CD4-positive, alpha-beta memory T cell (primary cell): ENCODE measurements at regions not wholly inside any gene's neighbourhood (a gene's known extent, or its start where the extent isn't known, plus 50 kb on each side); places are given as distances from the start of the nearest gene placed in this dataset.
A peak's percentile ranks its signal among the peaks of the same experiment; 100 is the strongest.

ENCODE experiments used
- CTCF ChIA-PET: fragments of 350-600 bp; sonication (Branson Sonifier 250); formaldehyde crosslinking; loops from one replicate; lab custom pipeline; 2021; ENCODE audit warnings: inconsistent platforms; ENCODE audit not compliant: partially characterized antibody; lab: Charles Lee
- POLR2A ChIA-PET: fragments of 350-600 bp; sonication (Branson Sonifier 250); formaldehyde crosslinking; loops from one replicate; lab custom pipeline; 2021; ENCODE audit not compliant: partially characterized antibody; lab: Charles Lee
- DNase-seq, 5 donors: peaks; one replicate each; pipeline versions ENCODE4 v3.0.0 to v3.0.0-alpha.2; 2020 to 2022; ENCODE audit warnings: mixed read lengths in 1 of 5
- H3K27ac ChIP-seq: one replicate; pipeline ENCODE4 v1.7.0; 2013; ENCODE audit warnings: low read depth, low read length
- H3K27me3 ChIP-seq: 2 replicates; pipeline ENCODE4 v1.7.0; 2013; ENCODE audit warnings: mild to moderate bottlenecking, low read length, moderate library complexity; ENCODE audit not compliant: insufficient read depth
- H3K36me3 ChIP-seq: 2 replicates; pipeline ENCODE4 v1.7.0; 2013; ENCODE audit warnings: mild to moderate bottlenecking, low read length, moderate library complexity; ENCODE audit not compliant: insufficient read depth
- H3K4me1 ChIP-seq: 2 replicates; pipeline ENCODE4 v1.7.0; 2013; ENCODE audit warnings: mild to moderate bottlenecking, low read length, moderate library complexity; ENCODE audit not compliant: insufficient read depth
- H3K4me3 ChIP-seq, 2 donors: one replicate each; pipeline ENCODE4 v1.7.0; 2013; ENCODE audit warnings: low read length in 2 of 2, mild to moderate bottlenecking in 1 of 2
- H3K9me3 ChIP-seq, 2 donors: one replicate each; pipeline ENCODE4 v1.7.0; 2013; ENCODE audit warnings: low read length in 2 of 2, control low read depth in 1 of 2; ENCODE audit not compliant: control insufficient read depth in 1 of 2
- H3K27ac Mint-ChIP-seq, 7 donors: one replicate each; pipeline ENCODE4 v1.8.0; 2020 to 2021; ENCODE audit warnings: mixed read lengths in 7 of 7, mild to moderate bottlenecking in 6 of 7, inconsistent platforms in 3 of 7, moderate library complexity in 3 of 7
- H3K27me3 Mint-ChIP-seq, 2 donors: one replicate each; pipeline ENCODE4 v1.8.0; 2020 to 2021; ENCODE audit warnings: mixed read lengths in 2 of 2
- H3K36me3 Mint-ChIP-seq, 2 donors: one replicate each; pipeline ENCODE4 v1.8.0; 2020 to 2021; ENCODE audit warnings: mixed read lengths in 2 of 2, inconsistent platforms in 1 of 2, mild to moderate bottlenecking in 1 of 2
- H3K4me1 Mint-ChIP-seq, 4 donors: one replicate each; pipeline ENCODE4 v1.8.0; 2020 to 2021; ENCODE audit warnings: mixed read lengths in 4 of 4, mild to moderate bottlenecking in 1 of 4
- H3K4me3 Mint-ChIP-seq, 8 donors: one replicate each; pipeline ENCODE4 v1.8.0; 2020 to 2021; ENCODE audit warnings: mixed read lengths in 8 of 8, mild to moderate bottlenecking in 7 of 8, moderate library complexity in 6 of 8, inconsistent platforms in 3 of 8
- H3K9me3 Mint-ChIP-seq, 8 donors: one replicate each; pipeline ENCODE4 v1.8.0; 2020 to 2021; ENCODE audit warnings: mixed read lengths in 8 of 8, mild to moderate bottlenecking in 5 of 8, inconsistent platforms in 3 of 8, moderate library complexity in 1 of 8
- intact Hi-C: fragments of 100-400 bp; cut with micrococcal nuclease; formaldehyde crosslinking; loops from one replicate; pipeline ENCODE4 v1.15.1; 2023

DNA sequence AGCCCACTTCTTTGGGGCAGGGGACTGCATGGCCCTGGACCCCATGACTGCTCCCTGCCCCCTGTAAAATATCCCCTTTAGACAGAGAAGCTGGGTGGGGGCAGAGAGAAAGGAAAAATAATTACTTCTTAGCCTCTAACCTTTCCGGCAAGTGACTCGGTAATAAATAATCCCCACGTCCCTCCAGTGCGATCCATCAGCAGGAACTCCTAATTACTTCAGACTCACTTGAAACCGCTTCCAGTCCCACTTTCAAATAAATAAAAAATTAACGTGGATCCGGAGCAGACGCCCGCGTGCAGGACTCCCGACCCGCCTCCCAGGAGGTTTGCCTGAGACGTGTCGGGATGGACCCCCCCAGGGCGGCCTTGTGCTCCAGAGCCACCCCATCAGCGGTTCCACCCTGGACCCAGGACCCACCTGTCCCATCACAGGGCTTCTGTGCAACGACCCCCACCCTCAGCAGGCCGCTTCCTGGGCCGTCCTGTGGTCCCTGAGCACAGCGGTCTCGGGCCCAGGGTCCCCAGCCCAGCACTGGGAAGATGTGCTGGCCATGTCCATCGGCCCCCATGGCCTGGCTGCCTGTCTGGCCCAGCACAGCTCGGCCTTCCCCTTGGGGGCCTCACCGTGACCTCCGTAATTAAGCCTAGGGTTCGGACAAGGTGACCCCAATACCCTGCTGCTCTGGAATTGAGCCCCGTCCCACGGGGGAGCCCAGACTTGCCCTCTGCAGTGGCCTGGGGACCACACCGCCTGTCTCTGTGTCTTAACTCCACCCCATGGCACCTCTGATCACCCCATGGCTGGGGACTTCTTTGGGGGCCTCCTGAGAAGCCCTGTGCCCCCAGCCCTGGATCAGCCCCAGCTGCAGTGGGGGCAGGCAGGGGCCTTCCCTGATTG is 108.0 kb downstream of the UNCX start:
- CTCF ChIA-PET: no interaction called here
- peak in 1 of 5 donors; percentile 16 for DNase-seq
- Mint-ChIP-seq H3K27me3 (peaks cover 12 to 13% of the 10 kb centered on the region in 2 donors), H3K36me3 (no peaks in the 10 kb centered on the region), H3K4me1 (no peaks in the 10 kb centered on the region), H3K9me3 (peaks cover 0 to 40% (median 26%) of the 10 kb centered on the region in 8 donors), H3K27ac (no peak overlapping the region), H3K4me3 (no peak overlapping the region)
- Histone ChIP-seq H3K27ac (no peak overlapping the region), H3K27me3 (no peaks in the 10 kb centered on the region), H3K4me3 (no peak overlapping the region), H3K9me3 (peaks cover 0 to 6% of the 10 kb centered on the region in 2 donors), H3K4me1 (no peaks in the 10 kb centered on the region), H3K36me3 (no peaks in the 10 kb centered on the region)
- intact Hi-C loops: no loop called here
- POLR2A ChIA-PET: no interaction called here

DNA sequence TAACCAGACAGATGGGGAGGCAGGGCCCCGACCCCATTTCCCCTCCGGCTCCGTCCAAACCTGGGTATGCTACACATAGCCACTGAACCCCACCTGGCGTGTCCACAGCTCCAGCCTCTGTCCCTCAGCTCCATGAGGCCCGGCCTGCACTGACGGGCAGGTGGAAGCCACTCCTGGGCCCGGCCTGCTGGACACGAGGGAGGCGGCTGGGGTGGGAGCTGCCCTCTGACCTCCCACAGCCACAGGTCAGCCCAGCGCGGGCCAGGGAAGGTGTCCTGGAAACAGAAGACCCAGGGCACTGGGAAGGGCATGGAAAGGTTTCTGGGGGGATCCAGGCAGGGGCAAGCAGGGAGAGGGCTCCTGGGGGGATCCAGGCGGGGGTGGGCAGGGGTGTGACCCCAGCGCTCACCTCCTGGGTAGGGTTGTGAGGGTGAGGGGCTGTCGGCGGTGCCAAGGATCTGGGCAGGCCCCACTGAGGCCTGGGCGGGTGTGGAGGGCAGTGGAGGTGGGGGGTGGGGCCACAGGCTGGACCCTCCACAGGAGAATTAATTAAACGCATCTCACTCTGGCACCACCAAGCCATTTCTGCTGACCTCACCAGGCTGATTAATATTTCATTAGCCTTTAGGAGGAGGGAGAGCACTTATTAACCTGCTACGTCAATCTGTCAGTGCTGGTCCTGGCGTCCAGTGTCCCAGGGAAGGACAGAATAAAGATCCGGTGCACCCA is 108.9 kb downstream of the UNCX start:
- Histone ChIP-seq H3K9me3 (peaks cover 0 to 6% of the 10 kb centered on the region in 2 donors), H3K36me3 (no peaks in the 10 kb centered on the region), H3K4me3 (no peak overlapping the region), H3K27ac (no peak overlapping the region), H3K4me1 (no peaks in the 10 kb centered on the region), H3K27me3 (no peaks in the 10 kb centered on the region)
- Mint-ChIP-seq H3K4me3 (no peak overlapping the region), H3K4me1 (no peaks in the 10 kb centered on the region), H3K36me3 (no peaks in the 10 kb centered on the region), H3K27ac (no peak overlapping the region), H3K27me3 (peaks cover 9 to 13% of the 10 kb centered on the region in 2 donors), H3K9me3 (peaks cover 0 to 33% (median 20%) of the 10 kb centered on the region in 8 donors)
- intact Hi-C loops: no loop called here
- CTCF ChIA-PET: no interaction called here
- DNase-seq: peak in 1 of 5 donors; percentile 36
- POLR2A ChIA-PET: no interaction called here

GRCh38 chr7:1342090-1342640 is 109.5 kb downstream of the UNCX start:
- Histone ChIP-seq H3K36me3 (no peaks in the 10 kb centered on the region), H3K9me3 (no peaks in the 10 kb centered on the region), H3K4me3 (no peak overlapping the region), H3K4me1 (no peaks in the 10 kb centered on the region), H3K27ac (no peak overlapping the region), H3K27me3 (no peaks in the 10 kb centered on the region)
- H3K9me3 Mint-ChIP-seq: peaks cover 0 to 27% (median 16%) of the 10 kb centered on the region in 8 donors
- DNase-seq: peak in 1 of 5 donors; percentile 24
- H3K36me3 Mint-ChIP-seq: no peaks in the 10 kb centered on the region
- no peak overlapping the region for H3K4me3 Mint-ChIP-seq
- peaks cover 9 to 13% of the 10 kb centered on the region in 2 donors for H3K27me3 Mint-ChIP-seq
- H3K27ac Mint-ChIP-seq: no peak overlapping the region
- ChIA-PET CTCF (no interaction called here), POLR2A (no interaction called here)
- H3K4me1 Mint-ChIP-seq: no peaks in the 10 kb centered on the region
- intact Hi-C loops: no loop called here

GRCh38 chr7:1343551-1343950 is 110.9 kb downstream of the UNCX start:
- H3K4me3 Mint-ChIP-seq: no peak overlapping the region
- Histone ChIP-seq H3K4me1 (no peaks in the 10 kb centered on the region), H3K4me3 (no peak overlapping the region), H3K27me3 (no peaks in the 10 kb centered on the region), H3K27ac (no peak overlapping the region), H3K9me3 (no peaks in the 10 kb centered on the region), H3K36me3 (no peaks in the 10 kb centered on the region)
- ChIA-PET POLR2A (no interaction called here), CTCF (no interaction called here)
- no peak overlapping the region for H3K27ac Mint-ChIP-seq
- H3K36me3 Mint-ChIP-seq: no peaks in the 10 kb centered on the region
- no peaks in the 10 kb centered on the region for H3K4me1 Mint-ChIP-seq
- intact Hi-C loops: no loop called here
- peaks cover 7 to 12% of the 10 kb centered on the region in 2 donors for H3K27me3 Mint-ChIP-seq
- no peak for DNase-seq
- peaks cover 0 to 15% (median 8%) of the 10 kb centered on the region in 8 donors for H3K9me3 Mint-ChIP-seq

DNA sequence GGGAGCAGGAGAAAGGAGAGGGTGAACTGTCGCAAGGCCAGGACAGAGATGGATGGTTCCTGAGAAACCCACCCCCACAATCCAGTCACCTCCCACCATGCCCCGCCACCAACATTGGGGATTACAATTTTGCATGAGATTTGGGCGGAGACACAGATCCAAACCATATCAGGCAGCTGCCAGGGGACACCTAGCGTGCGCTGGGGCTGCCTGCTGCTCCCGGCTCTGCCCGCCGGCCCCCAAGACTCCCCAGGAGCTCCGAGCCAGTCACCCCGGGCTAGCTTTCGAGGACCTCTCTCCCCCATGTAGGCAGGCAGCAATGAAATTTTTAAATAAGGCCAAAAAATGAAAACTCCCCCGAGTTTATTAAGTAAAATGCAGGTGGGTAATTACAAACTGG is 111.7 kb downstream of the UNCX start:
- Histone ChIP-seq H3K4me3 (no peak overlapping the region), H3K4me1 (no peaks in the 10 kb centered on the region), H3K27me3 (no peaks in the 10 kb centered on the region), H3K9me3 (no peaks in the 10 kb centered on the region), H3K27ac (no peak overlapping the region), H3K36me3 (no peaks in the 10 kb centered on the region)
- Mint-ChIP-seq H3K36me3 (no peaks in the 10 kb centered on the region), H3K9me3 (peaks cover 0 to 6% (median 2%) of the 10 kb centered on the region in 8 donors), H3K4me1 (no peaks in the 10 kb centered on the region), H3K4me3 (no peak overlapping the region), H3K27me3 (peaks cover 2 to 10% of the 10 kb centered on the region in 2 donors), H3K27ac (no peak overlapping the region)
- ChIA-PET POLR2A (no interaction called here), CTCF (no interaction called here)
- intact Hi-C loops: no loop called here
- DNase-seq: peak in 1 of 5 donors; percentile 8

GRCh38 chr7:1344981-1345701 is 112.5 kb downstream of the UNCX start:
- Mint-ChIP-seq H3K27me3 (peaks cover 0 to 7% of the 10 kb centered on the region in 2 donors), H3K27ac (no peak overlapping the region), H3K36me3 (no peaks in the 10 kb centered on the region), H3K4me1 (no peaks in the 10 kb centered on the region), H3K4me3 (no peak overlapping the region), H3K9me3 (peaks cover 0 to 3% (median 0%) of the 10 kb centered on the region in 8 donors)
- Histone ChIP-seq H3K27me3 (no peaks in the 10 kb centered on the region), H3K4me3 (no peak overlapping the region), H3K36me3 (no peaks in the 10 kb centered on the region), H3K9me3 (no peaks in the 10 kb centered on the region), H3K4me1 (no peaks in the 10 kb centered on the region), H3K27ac (no peak overlapping the region)
- ChIA-PET POLR2A (no interaction called here), CTCF (no interaction called here)
- peak in 1 of 5 donors; percentile 10 for DNase-seq
- intact Hi-C loops: no loop called here
